ENCODE measurements at regions not wholly inside any gene's neighbourhood (a gene's known extent, or its start where the extent isn't known, plus 50 kb on each side); places are given as distances from the start of the nearest gene placed in this dataset.

DNA sequence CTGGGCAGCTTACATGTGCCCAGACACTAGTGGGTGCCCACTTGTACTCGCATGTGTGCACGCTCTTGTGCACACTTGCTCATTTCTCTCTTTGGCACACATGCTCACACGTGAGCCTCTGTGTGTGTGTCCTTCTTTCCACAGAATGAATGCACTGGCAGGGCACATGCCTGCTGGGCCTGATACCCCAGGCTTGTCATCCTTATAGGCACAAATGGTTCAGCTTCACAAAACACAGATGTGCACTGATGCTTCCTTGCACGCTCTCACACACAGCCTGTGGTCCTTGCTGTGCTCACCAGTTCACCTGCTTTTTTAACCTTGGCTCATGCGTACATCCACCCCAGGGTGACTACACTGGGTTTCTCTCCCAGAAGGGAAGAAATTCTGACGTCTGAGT is 174.8 kb downstream of the BUD13 start:
- DNase-seq, result no peak

DNA sequence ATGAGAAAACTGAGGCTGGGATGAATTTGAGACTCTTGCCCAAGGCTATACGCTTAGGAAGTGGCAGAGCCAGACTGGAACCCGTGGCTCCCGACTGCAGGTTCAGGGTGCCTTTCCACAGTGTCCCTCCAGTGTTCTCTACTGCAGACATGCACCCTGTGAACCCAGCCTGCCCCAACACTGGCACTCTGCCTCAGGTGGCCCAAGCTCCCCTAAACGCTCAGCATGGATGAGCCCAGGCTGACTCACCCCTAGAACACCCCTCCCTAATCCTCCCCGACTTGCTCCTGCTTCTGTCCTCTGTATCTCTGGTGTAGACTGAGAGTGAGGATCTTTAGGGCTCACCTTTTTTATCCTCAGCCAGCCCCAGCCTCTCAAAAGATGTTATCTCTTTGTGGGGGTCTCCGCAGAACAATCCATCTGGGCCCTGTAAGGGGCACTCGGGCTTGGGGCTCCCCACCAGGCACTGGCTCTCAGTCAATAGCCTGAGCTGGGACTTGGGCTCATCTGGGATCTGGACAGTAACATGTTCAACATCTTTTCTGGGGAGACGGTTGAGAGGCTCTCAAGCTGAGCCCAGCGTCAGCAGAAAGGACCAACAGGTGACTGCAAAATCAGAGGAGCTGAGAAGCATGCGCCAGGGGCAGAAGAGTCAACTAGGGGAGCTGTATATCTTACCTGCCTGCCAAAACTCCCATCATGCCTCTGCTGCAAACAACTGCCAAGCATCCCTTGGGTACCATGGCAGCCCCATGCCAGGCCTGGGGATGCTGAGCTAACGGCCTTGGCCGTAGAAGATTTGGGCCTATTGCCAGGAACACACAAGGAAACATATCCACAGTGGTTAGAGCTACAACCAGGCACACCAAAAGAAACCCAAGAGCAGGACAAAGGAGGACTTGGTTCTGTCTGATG is 176.2 kb downstream of the BUD13 start:
- DNase-seq, result no peak

DNA sequence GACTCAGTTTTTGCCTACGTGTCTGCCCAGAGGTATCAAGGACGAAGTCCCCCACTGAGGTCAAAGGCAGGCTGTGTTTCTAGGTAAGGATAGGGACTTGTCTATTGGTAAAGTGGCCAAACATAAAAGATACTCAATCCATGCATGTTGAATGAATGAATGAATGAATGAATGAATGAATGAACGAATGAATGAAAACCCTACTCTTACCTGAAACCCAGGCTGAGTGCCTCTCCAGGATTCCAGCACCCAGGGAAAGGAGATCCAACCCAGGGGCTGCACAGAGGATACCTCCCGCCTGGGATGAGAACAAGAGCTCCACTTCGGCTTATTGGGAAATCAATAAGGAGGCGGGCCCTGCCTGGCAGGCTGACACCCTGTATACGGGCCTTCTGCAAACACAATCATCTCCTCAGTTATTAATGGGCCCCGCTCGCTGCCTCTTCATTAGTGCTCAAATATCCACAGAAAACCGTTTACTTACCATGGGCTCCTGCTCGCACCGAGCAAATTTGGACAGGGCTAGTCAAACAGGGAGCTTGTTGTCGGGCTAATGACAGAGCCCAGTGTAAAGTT is 177.4 kb downstream of the BUD13 start:
- DNase-seq, result no peak

DNA sequence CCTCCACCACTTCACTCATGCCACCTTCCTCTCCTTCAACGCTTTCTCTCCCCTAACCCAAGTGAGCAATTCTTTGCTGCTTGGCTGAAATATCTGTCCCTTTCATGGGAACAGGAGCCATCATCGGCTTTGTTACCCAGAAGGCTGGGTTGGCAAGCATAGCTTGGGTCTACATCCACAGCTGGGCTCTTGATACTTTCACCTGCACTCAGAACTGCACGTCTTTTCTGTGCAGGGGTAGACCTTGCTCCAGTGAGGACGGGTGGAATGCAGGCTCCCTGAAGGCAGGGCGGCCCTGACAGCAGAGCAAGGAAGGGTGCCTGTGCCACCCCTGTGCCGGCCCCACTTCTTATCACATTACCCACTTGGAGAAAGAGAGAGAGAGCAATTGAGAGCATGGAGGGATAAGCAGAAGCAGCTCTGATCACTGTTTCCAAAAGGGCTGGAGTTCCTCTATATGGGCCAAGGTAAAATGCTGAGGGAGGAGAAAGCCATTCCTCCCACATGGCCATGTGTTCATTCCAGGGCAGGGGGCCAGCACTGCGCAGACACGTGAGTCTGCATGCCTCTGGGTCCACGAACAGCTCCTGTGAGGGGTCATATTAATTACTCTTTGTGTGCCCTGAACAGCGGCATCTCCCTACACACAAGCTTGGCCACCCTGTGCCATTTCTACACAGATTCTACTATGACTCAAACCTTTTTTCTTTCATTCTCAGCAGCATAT is 181.8 kb downstream of the BUD13 start:
- DNase-seq, result no peak

DNA sequence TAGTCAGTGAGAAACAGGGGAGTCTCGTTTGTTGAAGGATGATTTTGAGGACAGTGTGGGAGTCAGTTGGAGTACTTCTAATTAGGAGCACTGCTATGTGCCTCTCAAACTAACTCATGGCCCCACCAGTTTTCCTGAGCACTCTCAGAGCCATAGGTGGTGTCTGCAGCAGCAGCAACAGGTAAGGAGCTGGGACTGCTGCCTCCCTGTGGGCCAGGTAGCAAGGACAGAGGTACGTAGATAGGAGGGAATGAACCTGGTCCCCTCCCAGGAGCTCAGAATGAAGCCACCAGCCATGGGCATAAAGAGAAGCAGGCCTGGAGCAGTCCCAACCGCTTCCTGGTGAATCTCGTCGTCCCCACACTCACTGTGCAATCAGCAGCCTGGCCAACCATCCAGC is 183.4 kb downstream of the BUD13 start:
- no peak for DNase-seq

DNA sequence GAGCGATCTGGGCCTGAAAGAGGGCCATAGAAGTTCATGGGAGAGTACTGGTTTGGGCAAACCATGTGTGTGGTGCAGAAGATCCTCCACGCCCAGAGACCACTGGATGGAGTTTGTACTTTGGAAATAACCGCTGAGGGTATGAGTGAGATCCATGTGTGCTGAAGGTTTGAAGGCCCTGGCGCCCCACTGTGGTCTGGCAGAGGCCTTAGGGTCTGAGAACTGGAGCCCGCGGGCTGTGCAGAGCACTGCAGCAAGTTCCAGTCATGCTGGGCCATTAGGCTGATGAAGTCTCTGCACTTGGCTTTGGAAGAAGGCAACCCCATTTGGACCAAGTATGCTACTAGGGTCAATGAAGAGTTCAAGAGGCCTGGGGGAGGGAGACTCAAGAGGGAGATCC is 186.4 kb downstream of the BUD13 start:
- DNase-seq, result no peak

DNA sequence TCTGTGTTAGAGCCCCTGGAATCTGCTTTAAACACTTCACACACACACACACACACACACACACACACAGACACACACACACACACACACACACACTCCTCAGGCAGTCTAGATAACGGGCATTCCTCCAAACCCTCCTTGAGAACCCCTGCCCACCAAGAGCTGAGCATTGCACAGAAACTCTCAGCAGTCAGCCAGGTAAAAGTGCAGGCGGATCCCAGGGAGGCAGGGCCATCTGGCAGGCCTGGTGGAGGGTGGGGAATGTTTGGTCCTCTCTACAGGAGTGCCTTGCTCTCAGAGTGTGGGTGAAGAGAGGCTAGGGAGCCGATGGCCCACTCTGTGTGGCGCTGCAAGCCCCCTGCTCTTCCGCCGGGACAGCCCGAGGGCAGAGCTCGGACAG is 190.2 kb downstream of the BUD13 start:
- DNase-seq, result no peak

DNA sequence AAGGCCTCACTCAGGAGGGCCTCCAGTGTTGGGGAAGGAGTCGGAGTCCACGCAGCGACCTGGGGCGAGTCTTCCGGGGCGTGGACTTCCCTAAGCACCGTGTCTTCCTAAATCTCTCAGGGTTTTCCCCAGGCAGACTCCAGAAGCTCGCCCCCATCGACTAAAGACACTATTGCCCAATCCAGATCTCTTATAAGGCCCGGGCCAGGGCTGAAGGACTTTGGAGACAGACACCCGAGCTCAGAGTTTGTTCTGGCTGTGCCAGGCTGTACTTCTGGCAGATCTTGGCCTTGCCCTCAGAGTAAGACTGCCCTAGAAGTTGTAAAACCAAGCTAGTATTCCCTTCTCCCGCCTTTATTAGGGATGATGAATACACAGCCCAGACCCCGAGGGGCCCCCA is 191.4 kb downstream of the BUD13 start:
- DNase-seq, result no peak

DNA sequence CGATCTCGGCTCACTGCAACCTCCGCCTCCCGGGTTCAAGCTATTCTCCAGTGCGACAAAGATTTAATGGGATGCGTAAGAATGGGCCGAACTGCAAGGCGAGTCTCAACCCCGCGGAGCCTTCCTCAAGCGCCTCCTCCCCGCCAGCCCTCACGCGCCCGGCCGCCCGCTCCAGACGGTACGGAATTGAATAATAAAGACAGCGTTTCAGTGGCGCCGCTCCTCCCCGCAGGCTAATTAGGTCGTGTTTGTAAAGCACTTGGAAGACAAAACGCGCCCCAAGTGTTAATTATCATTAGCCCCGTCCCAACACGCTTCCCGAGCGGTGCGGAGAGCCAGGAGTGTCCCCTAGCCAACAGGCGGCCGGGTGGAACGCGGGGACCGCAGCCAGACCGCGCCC is 192.0 kb downstream of the BUD13 start:
- peak; percentile 17 for DNase-seq

DNA sequence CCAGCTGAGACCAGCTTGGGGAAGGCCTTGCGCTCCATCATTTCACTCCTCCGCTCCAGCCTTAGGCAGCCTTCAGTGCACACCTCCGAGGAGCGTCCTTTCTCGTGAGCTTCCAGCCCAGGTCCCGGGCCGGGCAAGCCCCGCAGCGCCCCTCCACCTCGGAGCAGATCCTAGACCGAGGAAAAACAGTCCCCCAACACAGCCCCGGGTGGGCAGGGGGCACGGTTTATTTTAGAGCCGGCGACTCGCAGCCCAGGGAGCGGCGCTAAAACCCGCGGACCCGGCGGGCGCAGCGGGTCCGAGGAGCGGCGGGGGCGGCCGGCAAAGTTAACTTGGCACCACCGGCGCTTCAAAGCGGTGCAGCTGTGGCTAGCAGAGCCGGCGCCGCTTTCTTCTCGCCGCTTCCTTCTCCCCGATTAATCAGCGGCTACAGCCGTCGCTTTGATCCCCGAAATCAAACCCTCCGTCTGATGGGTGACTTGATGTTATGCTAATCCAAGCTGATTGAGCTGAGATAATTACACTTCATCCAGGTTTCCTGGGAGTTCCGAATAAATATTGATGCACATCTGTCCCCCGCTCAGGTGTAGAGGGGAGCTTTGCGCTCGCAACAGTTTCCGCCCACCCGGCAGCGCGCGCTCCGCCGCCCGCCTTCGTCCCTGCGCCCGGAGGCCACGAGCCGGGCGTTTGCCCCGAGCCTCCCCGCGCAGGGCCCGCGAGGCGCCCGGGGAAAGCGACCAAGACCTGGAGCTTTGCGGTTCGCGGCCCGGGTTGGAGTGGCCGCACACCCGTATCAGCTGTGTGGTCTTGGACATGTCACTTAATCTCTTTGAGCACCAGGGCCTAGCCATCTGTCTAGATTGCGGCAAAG is 192.7 kb downstream of the BUD13 start:
- DNase-seq, result no peak

DNA sequence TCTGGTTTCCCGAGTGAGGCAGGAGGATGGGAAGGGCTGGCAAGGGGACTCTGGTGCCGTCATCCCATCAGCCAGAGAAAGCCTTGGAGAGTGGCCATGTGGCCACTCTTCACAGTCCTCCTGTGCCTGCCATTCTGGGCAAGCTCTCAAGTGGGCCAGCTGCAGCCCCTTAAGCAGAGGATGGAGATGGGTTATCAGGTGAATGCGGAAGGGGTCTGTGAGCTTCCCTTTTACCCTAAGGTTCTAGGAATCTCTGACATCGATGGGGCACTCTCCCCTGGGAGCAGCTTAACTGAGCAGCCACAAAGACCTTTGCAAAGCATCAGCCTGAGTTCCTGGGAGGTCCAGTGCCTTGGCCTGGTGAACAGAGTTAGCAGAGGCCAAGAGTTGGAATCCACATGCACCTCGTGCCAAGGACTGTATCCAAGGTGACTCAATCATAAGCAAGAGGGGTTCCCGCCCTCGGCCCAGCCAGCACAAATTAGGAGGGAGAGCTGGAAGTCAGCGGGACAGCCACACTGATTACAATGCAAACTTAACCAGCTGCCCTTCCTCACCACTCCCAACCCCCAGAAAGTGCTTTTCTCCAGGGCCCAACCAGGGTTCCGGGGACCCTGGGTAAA is 193.6 kb downstream of the BUD13 start:
- no peak for DNase-seq

DNA sequence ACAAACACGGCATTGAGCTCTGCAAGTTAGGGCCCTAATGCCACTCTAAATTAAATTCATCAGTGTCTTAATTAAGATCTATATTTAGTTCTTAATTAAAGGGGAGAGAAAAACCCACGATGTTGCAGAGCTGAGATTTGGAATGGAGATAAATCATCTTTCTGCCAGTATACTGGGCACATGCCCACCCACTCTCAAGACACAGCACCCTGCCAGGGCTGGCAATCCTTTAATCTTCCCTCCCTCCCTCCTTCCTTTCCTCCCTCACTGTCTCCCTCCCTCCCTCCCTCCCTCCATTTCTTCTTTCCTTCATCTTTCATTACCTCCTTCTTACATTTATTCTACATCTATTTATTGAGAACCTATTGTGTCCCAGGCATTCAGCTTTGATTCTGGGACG is 194.8 kb downstream of the BUD13 start:
- DNase-seq, result no peak

DNA sequence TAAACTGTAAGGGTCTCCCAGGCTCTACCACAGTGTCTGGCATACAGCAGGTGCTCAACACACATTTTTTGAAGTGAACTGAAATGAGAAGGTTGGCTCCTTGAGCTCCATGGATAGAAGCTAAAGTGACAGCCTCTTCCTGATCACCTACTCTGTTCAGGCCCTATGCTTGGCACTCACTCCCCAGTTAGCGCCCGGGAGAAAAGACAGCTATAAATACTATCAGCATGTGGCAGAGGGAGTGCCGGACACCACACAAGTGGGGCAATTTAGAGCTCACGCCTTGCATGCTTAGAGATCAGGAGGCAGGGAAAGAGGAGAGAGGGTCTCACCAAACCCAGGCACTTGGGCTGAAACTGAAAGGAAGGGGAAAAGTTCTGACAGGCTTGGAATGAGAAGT is 195.5 kb downstream of the BUD13 start:
- DNase-seq, result no peak

DNA sequence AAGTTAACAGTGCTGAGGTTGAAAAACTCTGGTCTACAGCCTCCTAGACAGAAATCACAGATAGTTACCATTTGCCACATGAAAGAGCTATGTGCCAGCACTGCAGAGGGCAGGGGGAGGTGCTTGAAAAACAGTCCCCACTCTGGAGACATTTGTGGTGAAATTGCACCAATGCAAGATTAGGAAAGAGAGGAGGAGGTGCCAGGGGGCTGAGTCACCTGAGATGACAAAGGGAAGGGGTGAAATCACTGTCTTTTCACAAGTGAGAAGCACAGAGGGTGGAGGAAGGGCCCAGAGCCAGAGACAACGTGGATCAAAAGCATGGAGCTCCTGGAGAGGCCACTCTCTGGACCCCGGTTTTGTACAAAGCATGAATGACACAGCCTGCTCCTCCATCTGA is 196.3 kb downstream of the BUD13 start:
- DNase-seq, result no peak

DNA sequence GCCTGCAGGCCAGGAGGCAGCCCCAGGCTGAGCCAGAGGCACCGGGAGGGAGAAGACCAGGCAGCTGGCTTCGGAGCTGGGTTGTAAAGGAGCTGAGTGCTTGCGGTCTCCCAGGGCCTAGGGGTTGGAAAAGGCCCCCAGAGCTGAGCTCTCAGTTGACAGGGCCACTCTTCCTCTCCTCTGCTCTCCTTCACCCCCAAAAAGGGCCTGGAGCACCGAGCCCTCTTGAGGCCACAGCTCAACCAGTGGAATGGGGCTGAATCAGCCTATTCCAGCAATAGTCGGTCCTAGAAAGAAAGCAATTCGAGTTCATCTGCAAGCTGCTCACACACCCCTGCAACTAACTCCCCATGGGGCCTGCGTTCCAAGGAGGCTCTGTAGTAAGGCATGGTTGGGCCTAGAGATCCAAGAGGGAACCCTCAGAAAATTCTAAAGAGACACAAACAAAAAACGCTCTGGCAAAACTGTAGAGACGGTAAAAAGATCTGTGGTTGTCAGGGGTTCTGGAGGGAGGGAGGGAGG is 205.0 kb downstream of the BUD13 start:
- no peak for DNase-seq

DNA sequence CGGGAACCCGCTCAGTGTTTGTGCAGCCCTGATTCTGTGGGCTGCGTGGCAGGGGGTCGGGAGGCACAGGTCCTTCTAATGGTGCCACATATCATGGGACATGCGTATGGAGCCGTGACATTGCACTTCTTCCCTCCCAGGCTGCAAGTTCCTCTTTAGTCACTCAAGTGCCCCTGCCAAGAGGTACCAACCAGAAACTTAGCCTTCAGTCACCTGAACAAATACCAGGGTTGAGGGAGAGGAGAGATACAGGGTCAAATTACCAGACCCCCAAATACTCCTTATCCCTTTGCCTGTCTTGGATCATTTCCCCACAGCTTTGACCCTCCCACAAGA is 209.1 kb downstream of the BUD13 start:
- no peak for DNase-seq

DNA sequence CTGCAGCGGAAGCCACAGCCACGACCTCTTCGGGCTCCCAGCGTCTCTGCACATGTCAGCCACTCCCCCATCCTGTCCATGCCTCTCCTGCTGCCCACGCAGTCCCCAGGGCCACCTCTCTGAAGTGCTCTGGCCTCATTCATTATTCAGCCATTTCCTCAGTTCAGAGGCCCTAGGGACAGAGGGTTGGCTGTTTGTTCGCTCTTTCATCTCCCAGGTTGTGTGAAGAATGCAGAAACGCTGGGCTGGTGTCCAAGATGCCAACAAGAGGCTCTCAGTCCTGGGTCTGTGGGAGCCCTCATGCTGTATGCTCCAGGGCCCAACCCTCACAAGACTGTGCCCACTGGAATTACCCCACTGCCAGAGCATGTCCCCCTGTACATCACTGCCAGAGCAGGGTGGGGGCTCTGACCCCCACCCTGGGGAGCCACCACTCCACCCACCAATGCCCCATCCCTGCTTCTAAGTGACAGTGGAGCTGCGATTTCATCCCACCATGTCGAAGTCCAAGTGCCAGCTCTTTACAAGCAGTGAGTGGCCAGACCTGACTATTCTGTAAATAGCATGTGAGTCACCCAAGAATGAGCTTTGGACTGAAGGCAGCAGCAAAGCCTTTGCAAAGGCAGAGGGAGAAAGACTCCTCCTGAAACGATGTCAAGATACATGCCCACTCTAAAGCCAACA is 209.6 kb downstream of the BUD13 start:
- peak; percentile 54 for DNase-seq

DNA sequence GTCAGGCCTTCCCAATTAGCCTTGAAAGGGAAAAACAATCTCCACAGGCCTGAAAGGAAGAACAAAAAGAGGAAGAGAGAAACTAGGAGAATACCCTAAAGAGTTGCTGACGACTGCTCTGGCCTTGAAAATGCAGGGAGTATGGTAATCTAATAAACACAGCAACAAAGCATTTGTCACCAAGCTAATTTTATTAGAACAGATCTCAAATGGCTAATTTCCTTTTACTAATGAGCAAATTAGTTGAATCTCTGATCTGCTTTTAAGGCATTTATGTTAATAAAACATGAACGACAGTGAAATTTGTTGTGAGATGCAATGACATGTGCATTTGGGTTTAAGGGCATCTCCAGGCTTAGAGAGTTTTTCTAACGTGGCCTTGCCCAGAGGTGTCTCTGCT is 212.2 kb downstream of the BUD13 start:
- DNase-seq, result no peak

DNA sequence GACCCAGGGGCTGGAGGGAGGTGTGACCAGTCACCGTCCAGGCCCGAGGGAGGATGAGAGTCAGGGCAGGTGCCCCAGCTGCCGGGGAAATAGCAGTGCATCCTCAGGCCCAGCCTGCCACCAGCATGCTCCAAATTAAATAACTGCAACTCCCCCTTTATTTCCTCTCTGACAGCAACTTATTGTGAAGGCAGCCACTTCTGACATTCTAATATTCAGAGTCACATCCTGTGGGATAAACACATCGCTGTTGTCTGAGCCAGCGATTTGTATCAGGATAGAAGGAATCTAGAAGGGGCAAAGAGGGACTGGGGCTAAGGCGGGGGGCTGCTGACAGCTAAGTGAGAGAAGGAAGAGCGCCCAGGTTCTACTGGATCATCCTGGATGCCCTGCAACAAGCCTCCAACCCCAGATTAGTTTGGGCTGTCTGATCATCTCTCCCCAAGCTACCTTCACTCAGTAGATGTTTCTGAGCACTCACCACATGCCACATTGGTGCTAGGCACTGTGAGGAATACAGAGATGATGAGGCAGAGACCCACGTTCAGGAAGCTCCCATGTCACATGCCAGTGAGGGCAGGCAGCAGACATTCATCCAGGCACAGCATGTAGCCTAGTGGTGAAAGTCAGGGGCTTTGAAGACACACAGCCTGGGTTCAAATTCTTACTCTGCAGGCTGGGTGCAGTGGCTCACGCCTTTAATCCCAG is 214.1 kb downstream of the BUD13 start:
- peak; percentile 86 for DNase-seq

DNA sequence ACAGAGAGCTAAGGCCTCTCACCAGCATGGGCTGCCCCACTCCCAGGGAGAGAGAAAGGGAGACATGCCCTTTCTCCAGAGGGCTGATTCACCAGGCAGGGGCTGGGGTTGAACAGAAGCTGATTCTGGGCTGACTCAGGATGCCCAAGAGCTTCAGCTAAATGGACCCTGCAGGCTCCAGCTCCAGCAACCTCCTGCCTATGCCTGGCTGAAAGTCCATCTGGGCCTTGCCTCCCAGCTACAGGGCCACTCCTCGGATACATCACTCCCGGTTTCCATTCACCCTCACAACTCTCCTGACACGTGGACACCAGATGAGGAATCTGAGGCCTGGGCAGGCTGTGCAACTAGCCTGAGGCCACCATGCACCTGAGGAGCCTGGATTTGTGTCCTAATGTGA is 215.5 kb downstream of the BUD13 start:
- DNase-seq, result no peak

DNA sequence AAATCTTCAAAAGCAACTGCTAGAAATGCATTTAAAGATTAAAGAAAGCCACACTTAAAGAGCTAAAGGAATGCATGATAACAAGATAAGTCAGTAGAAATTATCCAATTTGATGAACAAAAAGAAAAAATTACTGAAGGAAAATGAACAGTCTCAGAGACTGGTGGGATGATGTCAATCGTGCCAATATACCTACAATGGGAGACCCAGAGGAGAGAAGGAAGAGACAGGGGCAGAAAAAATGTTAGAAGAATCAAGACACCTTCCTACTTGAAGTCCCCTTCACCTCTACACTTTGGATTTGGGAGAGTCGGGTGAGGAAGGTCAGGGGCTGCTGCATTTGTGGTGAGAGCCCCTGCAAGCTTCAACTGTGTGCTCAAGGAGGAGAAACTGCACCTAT is 216.3 kb downstream of the BUD13 start:
- DNase-seq, result no peak
